HG02885 (cell line): ENCODE measurements at regions not wholly inside any gene's neighbourhood (a gene's known extent, or its start where the extent isn't known, plus 50 kb on each side); places are given as distances from the start of the nearest gene placed in this dataset.

Experiments used
- ATAC-seq: cut with Tn5 transposase; IDR thresholded peaks from one replicate; pipeline ENCODE4 v1.9.1; 2021; ENCODE audit warnings: mild to moderate bottlenecking; ENCODE audit not compliant: unreplicated experiment, poor library complexity

- ATAC-seq = no peak
Measured at GRCh38 chr13:40471911-40472310, 194.5 kb downstream of the FOXO1 start.

DNA sequence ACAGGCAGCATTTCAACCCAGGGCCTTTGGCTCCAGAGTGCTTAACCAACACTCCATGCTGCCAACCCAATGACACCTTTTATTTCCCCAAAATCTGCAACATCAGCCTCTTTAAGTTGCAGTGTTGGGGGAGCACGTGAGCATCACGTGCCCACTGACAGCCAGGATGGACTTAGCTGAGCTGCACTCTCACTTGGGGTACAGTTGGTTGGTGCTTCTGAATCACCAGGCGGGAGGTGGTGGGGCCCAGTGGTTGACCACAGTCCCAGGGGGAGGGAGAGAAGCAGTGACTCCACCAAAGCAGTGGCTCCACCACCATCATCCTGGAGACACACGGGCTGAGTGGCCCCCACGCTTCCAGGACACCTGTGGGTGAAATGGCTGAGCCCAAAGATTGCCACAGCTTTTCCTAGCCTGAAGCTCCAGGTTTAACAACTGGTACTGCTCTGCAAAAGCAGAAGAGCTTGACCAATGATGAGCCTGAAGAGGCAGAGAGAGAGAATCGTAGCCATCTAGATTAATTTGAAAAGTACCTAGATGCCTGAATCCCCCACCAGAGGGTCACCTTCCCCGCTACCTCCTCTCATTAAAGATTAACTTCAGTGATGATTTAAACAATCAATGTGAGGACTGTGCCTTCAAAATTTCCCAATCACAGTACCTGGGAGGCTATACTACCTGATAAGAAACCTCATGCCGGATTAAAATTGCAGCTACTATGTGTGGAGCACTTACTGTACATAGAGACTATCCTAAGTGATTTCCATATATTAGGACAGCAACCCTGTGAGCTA, 193.8 kb downstream of the FOXO1 start:
- ATAC-seq = no peak

- no peak for ATAC-seq
Measured at GRCh38 chr13:40475617-40476016, 190.8 kb downstream of the FOXO1 start.

- ATAC-seq = no peak
Measured at GRCh38 chr13:40476175-40476958, 190.1 kb downstream of the FOXO1 start.

DNA sequence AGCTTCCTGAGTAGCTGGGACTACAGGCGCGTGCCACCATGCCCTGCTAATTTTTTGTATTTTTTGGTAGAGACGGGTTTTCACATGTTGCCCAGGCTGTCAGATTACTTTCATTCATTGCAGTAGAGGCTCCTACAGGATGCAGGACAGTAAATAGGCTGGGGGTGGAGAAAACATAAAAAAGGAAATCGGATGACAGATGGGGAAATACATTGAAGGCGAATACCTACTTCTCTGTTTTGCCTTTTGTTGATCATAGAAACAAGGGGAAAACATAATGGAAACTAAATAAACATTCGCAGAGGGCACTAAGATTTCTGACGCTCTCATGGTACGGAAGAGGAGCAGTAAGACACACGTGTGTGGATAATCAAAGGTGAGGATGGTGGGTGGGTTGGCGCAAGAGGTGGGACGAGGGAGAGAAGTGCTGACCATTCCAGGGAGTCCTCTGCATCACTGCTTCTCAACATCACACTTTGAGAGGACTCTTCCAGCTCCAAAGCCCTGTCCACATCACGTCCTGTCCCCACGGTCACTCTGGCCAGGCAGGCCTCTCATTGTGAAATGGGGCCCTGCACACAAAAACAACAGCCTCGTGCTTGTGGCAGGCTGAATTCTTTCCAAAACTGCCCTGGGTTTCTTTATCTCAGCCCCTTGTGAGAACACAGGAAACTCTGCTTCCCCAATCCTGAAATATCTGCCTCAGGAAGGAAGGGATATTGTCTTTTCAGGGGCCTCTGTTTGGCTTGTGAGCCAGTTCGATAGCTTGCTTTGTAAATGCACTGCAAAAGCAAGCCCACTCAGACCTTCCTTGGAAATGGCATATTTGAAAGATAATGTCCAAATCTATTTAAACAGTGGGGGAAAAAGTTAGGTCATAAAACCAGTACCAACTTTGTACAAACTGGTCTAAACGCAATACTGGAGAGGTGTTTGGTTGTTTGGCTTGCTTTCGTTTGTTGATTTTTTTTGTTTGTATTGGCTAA, 188.5 kb downstream of the FOXO1 start:
- no peak for ATAC-seq

GRCh38 chr13:40478775-40479174, 187.7 kb downstream of the FOXO1 start:
- ATAC-seq = no peak

- ATAC-seq = no peak
Measured at GRCh38 chr13:40479196-40479845, 187.1 kb downstream of the FOXO1 start.

DNA sequence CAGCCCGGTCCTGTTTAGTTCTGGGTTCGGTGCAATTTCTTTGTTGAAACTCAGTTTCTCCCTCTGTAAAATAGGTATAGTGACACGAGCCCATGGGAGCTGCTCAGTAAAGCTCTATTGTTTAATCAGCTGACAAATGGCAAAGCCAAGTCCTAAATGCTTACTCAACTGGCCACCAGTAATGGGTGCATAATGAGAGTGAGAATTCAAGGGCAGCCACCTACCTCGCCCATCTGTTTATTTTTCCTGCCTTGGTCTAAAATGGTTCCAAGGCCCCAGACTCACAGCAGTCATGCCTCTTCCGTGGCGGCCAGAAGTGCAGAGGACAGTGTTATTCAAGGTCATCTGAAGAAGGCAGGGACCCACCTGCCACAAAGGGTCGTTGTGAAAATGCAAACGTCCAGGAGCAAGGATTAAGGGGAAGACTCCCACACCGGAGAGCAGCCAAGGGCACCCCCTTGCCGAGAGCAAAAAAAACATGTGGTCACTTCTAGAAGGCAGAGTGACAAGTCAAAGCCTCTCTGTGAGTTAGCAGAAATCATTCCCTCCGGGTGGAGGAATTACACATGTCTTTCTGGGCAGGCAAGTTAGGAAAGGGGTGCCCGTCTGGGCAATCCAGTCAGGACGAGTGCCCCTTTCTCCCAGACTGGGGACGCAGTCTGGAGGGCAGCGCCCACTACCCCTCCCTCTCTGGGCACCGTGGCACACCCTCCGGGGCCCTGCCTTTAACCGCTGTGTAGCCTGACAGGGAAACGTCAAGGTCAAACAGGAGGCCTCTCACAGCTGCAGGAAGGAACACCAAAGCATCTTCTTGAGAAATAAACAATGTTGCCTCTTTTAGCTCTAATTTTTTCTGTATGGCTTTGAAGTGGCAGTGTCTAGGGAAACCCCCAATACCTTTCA, 186.2 kb downstream of the FOXO1 start:
- no peak for ATAC-seq

- no peak for ATAC-seq
Measured at GRCh38 chr13:40480915-40481516, 185.4 kb downstream of the FOXO1 start.

DNA sequence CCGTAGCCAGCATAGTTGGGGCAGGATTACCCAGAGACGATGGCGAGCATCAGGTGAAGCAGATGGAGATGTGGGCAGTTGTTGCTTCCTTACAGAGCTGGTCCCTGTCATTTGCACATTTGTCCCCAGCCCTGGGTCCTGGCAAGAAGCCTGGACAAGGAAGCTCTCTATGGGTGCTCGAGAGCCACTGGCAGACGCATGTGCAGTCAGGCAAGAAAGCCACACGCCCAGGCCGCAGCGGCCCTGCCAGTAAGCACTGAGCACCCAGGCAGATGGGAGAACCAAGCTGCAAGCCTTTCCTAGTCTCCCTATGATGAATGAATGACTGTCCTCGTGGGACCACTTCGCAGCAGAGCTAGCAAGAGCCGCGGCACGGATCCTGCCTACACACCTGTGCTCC, 182.8 kb downstream of the FOXO1 start:
- no peak for ATAC-seq

DNA sequence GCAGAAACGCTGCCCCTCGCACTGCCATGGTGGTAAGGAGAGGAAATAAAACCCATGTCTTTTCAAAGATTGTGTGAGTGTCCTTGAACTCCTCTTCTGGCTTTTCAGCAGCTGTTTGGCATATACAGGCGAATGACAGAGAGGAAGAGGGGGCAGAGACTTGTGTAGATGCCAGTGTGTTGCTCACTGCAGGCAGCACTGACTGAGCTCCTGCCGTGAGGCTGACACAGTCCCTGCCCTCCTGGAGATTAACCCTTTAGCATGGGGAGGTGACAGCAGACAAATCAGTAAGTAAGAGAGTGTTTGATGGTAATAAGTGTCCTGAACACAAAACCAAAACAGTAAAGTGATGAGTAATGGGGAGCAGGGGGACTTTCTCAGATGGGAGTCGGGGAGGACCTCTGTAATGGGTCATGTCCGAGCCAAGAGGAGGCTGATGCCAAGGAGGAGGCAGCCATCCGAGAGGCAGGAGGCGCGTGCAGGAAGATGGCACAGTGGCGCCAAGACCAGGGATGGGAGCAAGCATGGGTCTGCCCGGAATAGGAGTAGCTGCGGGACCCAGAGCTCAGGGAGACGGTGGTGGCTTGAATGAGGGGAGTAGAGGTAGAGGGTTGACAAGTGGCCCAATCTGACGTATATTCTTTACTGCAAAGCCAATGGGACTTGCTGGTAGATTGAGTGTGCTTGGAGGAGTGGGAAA, 182.2 kb downstream of the FOXO1 start:
- ATAC-seq = no peak

GRCh38 chr13:40484974-40485373, 181.5 kb downstream of the FOXO1 start:
- ATAC-seq = no peak

DNA sequence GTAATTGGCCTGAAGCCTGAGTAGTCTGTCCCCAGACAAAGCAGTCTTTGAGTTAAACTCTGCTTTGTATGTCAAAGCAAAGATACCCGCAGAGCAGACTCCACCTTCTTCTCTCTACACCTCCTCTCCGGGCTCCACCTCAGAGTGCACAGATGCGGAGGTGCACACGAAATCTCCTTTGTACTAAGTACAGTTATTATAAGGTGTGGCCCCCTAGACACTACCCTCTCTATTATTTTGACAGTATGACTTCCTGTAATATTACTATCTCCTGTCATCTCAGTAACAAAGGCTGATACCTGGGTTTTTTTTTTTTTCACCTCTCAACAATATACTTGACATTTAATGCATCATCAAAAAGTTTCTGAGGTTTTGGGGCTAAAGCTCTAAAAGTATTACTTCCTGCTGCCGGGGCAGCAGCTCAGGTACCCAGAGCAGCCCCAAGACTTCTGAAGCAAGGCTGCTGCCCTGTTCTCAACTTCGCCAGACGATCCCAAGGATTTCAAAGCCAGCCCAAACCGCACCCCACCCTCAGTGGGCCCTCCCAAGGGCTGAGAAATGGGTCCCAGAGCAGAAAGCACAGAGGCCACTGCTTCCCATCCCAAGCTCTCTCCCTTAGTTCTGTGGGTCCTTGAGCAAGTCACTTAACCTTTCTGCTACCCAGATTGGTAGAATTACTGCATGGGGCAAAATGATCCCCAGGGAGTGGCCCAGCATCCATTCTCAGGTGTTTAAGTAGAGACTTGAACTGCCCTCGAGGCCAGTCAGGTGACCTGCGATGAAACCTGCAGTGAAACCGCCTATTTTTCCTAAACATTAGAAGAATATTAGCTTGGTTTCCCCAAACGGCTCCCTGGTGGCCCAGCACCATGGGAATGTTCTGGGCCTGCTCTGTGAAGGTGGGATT, 180.6 kb downstream of the FOXO1 start:
- ATAC-seq = peak; percentile 68

GRCh38 chr13:40486518-40487163, 179.8 kb downstream of the FOXO1 start:
- no peak for ATAC-seq

DNA sequence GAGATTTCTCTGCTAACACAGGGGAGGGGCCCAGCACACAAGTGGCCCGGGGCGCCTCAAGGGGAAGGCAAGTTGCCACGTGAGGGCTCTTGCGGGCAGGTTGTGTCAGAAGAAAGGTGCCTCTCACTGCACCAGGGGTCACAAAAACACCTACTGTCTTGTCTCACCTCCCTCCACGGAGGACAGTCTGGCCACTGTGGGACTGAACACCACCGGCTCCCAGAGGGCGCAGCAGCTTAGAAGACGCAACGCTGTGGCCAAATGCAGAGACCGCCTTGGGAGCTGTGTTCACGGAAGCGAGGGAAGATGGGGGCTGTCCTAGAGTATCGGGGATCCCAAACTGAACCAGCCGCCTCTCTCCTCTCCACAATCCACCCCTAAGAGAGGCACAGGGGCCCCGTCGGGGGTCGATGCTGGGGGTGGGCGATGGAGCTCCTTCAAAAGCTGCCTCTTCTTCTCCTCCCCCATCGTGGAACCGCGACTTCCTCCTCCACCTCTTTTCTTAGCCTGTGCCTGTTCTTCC, 177.5 kb downstream of the FOXO1 start:
- ATAC-seq = no peak

DNA sequence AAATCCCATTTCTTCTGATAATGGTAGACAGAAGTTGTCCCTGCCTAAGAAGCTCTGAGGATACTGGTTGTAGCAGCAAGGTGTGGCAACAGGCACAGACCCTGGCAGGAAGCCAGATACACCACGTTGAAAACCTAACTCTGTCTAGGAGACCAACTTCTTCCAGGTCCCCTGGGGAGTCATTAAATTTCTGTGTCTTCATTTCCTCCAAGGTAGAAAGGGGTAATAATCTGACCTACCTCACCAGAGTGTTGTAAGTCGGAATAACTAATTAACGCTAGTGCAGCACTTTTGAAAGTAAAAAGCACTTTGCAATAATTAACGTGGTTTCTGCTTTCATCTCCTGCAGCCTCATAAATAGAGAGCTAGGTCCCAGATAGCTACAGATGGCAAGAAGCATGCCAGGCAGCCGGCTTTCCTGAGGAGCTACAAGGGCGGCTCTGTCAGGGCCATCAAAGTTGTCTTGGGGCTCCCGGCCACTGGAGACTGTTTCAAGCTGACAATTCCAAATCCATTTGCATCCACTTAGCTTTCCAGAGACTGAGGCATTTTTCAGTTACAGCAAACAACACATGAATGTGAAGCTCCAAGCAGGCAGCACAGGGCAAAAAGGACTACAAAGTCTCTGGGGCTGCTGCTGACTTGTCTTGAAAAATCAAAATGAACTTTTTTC, 176.2 kb downstream of the FOXO1 start:
- no peak for ATAC-seq
